ENCODE measurements at regions not wholly inside any gene's neighbourhood (a gene's known extent, or its start where the extent isn't known, plus 50 kb on each side); places are given as distances from the start of the nearest gene placed in this dataset.

GRCh38 chr10:3417096-3417495 lies 244.5 kb upstream of the PITRM1 start:
- in situ Hi-C loops (cut with MboI; ENCODE audit: low sequenced_read_pairs) = no loop called here

DNA sequence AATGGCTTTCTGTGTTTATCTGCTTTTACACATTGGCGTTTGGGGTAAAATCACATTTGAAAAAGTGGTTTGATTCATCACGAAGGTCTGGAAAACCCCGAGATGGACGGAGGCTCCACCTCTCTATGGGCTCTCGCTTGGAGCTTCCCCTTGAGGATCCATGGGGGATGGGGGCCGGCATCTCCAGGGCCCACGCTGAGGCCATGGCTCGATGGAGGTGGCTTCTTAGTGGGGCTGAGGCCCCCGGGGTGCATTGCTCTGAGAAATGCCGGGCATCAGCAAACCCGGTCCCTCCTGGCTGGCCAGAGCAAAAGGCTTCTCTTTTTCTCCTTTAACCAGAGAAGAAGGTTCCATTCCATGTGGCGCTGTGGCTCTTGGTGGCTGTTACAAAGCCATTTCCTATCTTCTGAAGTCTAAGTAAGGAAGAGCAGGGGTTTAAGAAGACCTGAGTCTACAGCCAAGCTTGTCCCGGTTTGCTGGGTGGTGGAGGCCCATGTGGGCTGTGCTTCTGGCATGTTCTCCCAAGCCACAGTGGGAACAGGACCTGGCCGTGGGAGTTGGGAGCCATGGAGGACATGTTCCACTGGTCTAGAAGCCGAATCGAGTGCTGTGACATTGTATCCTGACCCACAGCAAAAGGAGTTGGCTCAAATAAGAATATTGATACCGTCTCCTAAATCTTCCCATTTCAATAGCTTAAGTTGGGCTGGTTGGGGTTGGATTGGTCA lies 243.5 kb upstream of the PITRM1 start:
- in situ Hi-C loops (cut with MboI; ENCODE audit: low sequenced_read_pairs) = no loop called here

GRCh38 chr10:3415038-3415736 lies 242.6 kb upstream of the PITRM1 start:
- in situ Hi-C loops (cut with MboI; ENCODE audit: low sequenced_read_pairs) = no loop called here

GRCh38 chr10:3414667-3415023 lies 242.1 kb upstream of the PITRM1 start:
- in situ Hi-C loops (cut with MboI; ENCODE audit: low sequenced_read_pairs) = no loop called here

GRCh38 chr10:3413937-3414666 lies 241.5 kb upstream of the PITRM1 start:
- in situ Hi-C loops (cut with MboI; ENCODE audit: low sequenced_read_pairs) = no loop called here

GRCh38 chr10:3412646-3413045 lies 240.1 kb upstream of the PITRM1 start:
- in situ Hi-C loops (cut with MboI; ENCODE audit: low sequenced_read_pairs) = no loop called here

GRCh38 chr10:3412071-3412582 lies 239.5 kb upstream of the PITRM1 start:
- in situ Hi-C loops (cut with MboI; ENCODE audit: low sequenced_read_pairs) = no loop called here

GRCh38 chr10:3411044-3411443 lies 238.5 kb upstream of the PITRM1 start:
- in situ Hi-C loops (cut with MboI; ENCODE audit: low sequenced_read_pairs) = no loop called here

- in situ Hi-C loops (cut with MboI; ENCODE audit: low sequenced_read_pairs) = no loop called here
These were observed 237.3 kb upstream of the PITRM1 start for GRCh38 chr10:3409928-3410327.

DNA sequence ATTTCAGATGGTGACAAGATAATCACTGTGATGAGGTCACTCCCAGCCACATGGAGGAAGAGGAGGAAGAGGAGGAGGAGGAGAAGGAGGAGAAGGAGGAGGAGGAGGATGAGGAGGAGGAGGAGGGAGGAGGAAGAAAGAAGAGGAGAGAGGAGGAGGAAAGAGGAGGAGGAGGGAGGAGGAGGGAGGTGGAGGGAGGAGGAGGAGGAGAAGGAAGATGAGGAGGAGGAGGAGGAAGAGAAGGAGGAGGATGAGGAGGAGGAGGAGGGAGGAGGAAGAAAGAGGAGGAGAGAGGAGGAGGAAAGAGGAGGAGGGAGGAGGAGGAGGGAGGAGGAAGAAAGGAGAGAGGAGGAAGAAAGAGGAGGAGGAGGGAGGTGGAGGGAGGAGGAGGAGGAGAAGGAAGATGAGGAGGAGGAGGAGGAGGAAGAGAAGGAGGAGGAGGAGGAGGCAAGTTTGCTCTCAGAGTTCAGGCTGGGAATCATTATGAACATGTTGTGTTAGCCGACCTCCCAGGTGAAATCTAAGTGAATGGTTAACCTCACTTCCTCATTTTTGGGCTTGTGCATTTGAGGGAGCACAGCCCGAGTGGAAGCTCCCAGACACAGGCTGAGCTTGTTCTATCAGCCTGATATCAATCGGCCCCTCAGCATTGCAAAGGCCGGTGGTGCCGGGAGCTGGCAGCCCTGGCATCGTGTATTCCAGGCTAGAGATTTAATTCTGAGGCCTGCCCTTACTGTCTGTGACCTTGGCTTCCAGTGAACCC lies 236.2 kb upstream of the PITRM1 start:
- in situ Hi-C loops (cut with MboI; ENCODE audit: low sequenced_read_pairs) = no loop called here

DNA sequence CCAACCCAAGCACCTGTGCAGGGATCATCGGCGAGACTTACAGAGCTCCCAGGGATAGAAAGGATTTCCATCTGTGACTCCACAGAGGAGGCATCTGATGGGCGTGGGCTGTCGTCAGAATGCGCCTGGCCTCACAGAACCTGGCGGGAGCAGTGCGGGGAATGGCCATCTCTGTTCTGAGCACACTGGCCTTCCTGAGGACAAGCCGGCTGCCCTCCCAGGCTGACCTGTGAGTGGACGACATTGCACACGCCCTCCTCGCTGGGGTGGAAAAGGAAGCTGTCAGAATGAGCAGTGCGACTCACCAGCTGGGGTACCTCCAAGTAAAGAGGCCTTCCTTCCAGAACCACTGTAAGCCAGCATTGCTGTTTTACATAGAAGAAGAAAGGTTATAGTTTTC lies 234.6 kb upstream of the PITRM1 start:
- in situ Hi-C loops (cut with MboI; ENCODE audit: low sequenced_read_pairs) = no loop called here

DNA sequence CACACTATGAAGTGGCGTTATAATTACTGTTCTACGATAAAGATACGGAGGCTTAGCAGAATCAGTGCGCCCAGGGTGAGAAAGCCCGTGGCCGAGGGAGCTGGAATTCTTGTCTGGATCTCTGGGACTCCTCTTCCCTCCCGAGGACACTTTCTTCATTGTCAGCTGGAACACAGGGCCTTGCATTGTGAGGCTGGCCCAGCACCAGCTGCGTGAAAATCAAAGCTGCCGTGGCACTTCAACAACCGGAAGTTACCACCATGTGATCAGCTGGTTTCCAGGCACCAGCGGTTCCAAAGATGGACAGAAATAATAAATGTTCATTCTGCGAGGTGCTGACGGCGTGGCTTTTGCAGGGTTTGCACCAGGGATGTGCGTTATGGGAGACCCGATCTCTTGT lies 234.0 kb upstream of the PITRM1 start:
- in situ Hi-C loops (cut with MboI; ENCODE audit: low sequenced_read_pairs) = no loop called here

DNA sequence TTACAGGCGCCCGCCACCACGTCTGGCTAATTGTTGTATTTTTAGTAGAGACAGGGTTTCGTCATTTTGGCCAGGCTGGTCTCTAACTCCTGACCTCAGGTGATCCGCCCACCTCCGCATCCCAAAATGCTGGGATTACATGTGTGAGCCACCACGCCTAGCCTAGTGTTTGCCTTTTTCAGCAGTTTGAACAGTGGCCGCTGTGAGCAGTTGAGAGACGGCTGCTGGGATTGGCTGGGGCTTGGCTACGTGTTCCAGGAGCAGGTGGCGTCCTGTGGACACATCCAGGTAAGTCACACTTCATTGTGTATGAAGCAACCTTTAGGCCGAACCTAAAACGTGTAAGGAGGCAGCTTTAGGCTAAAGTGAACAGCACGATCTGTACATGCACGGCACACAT lies 231.8 kb upstream of the PITRM1 start:
- in situ Hi-C loops (cut with MboI; ENCODE audit: low sequenced_read_pairs) = no loop called here

GRCh38 chr10:3402187-3402751 lies 229.7 kb upstream of the PITRM1 start:
- in situ Hi-C loops (cut with MboI; ENCODE audit: low sequenced_read_pairs) = no loop called here

DNA sequence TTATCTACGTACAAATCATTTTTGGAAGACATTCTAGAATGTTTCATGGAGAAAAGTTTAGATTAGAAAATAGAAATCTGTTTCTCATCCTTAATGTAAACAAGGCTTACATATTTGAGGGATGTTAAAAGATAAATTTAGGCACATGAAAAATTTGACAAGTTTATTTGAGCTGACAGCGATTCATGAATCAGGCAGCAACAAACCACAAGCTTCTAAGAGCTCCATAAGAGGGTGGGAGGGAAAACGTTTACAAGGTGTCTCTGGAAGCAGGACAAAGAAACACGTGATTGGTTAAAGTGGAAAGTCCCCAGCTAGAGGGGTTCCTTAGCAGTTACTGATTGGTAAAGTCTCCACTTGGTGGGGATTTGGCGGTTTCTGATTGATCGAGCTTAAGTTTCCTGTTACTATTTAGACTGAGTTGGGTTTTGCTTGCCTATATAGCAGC lies 228.9 kb upstream of the PITRM1 start:
- in situ Hi-C loops (cut with MboI; ENCODE audit: low sequenced_read_pairs) = no loop called here

GRCh38 chr10:3400348-3400747 lies 227.8 kb upstream of the PITRM1 start:
- in situ Hi-C loops (cut with MboI; ENCODE audit: low sequenced_read_pairs) = no loop called here

GRCh38 chr10:3399756-3400155 lies 227.2 kb upstream of the PITRM1 start:
- in situ Hi-C loops (cut with MboI; ENCODE audit: low sequenced_read_pairs) = no loop called here

DNA sequence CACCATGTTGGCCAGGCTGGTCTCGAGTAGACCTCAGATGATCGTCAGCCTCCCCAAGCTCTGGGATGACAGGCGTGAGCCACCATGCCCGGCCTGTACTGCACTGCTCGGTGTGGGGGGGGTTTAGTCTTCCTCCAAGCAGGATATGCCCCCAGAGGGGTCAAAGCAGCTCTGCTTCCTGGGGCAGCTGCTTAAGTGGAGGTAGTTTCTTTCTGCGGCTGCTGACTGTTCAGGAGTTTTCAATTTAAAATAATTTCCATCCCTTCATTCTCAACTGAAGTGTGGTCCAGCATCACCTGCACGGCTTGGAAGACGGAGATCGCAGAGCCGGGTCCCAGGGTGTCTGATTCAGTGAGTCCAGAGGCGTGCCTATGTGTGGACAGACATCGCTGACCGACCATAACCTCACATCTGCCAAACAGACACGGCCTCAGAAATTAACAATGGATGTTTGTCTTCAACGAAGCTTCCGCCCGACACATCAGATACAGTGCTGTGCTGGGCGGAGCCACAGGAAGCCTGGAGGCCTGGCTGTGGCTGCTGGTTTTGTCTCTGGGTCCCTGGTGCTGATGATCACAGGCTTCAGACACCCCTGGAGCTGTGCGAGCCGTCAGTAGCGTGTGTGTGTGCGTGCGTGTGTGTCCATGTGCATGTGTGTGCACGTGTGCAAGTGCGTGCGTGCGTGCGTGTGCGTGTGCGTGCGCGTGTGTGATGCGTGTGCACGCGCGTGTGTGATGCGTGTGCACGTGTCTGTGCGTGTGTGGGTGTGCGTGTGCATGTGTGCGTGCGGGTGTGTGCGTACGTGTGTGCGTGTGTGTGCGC lies 226.5 kb upstream of the PITRM1 start:
- in situ Hi-C loops (cut with MboI; ENCODE audit: low sequenced_read_pairs) = no loop called here

GRCh38 chr10:3397846-3398245 lies 225.3 kb upstream of the PITRM1 start:
- in situ Hi-C loops (cut with MboI; ENCODE audit: low sequenced_read_pairs) = no loop called here

- in situ Hi-C loops (cut with MboI; ENCODE audit: low sequenced_read_pairs) = no loop called here
These were observed 224.6 kb upstream of the PITRM1 start for GRCh38 chr10:3397231-3397630.
